ENCODE measurements at regions not wholly inside any gene's neighbourhood (a gene's known extent, or its start where the extent isn't known, plus 50 kb on each side); places are given as distances from the start of the nearest gene placed in this dataset.

GRCh38 chr7:69018200-69018599, 580.1 kb upstream of the AUTS2 start:
- no peak for DNase-seq
- no peaks in the 10 kb centered on the region for H3K4me1 ChIP-seq (ENCODE audit: control extremely low read depth in 1 of 4, control insufficient read depth in 4 of 4, insufficient read depth in 4 of 4, low read length in 3 of 4)
- POLR2A ChIA-PET: no interaction called here
- H3K4me3 ChIP-seq (ENCODE audit: control insufficient read depth in 1 of 7, extremely low read depth in 1 of 7, insufficient read depth in 4 of 7, low read depth in 2 of 7, low read length in 6 of 7): no peak overlapping the region
- WGBS (ENCODE audit: insufficient coverage): 33% methylated on average over 1 of the region's 3 CpGs
- CTCF ChIA-PET: no interaction called here
- no peak overlapping the region for H3K27ac ChIP-seq (ENCODE audit: insufficient read depth in 1 of 2, low read depth in 1 of 2, low read length in 2 of 2, poor library complexity in 1 of 2, severe bottlenecking in 2 of 2)
- peaks cover 0 to 7% (median 2%) of the 10 kb centered on the region in 5 experiments for H3K9me3 ChIP-seq (ENCODE audit: control extremely low read depth in 1 of 5, control insufficient read depth in 4 of 5, insufficient read depth in 2 of 5, low read depth in 1 of 5, low read length in 4 of 5)
- no peaks in the 10 kb centered on the region for H3K36me3 ChIP-seq (ENCODE audit: control insufficient read depth in 4 of 4, insufficient read depth in 4 of 4, low read length in 3 of 4)
- no peaks in the 10 kb centered on the region for H3K27me3 ChIP-seq (replicated peaks in 2 of 5; ENCODE audit: control insufficient read depth in 4 of 5, insufficient read depth in 5 of 5, low read length in 4 of 5)

- Histone ChIP-seq H3K27ac (ENCODE audit: insufficient read depth in 1 of 2, low read depth in 1 of 2, low read length in 2 of 2, poor library complexity in 1 of 2, severe bottlenecking in 2 of 2) (no peak overlapping the region), H3K36me3 (ENCODE audit: control insufficient read depth in 4 of 4, insufficient read depth in 4 of 4, low read length in 3 of 4) (no peaks in the 10 kb centered on the region), H3K9me3 (ENCODE audit: control extremely low read depth in 1 of 5, control insufficient read depth in 4 of 5, insufficient read depth in 2 of 5, low read depth in 1 of 5, low read length in 4 of 5) (peaks cover 0 to 7% (median 2%) of the 10 kb centered on the region in 5 experiments), H3K4me3 (ENCODE audit: control insufficient read depth in 1 of 7, extremely low read depth in 1 of 7, insufficient read depth in 4 of 7, low read depth in 2 of 7, low read length in 6 of 7) (no peak overlapping the region), H3K4me1 (ENCODE audit: control extremely low read depth in 1 of 4, control insufficient read depth in 4 of 4, insufficient read depth in 4 of 4, low read length in 3 of 4) (no peaks in the 10 kb centered on the region), H3K27me3 (replicated peaks in 2 of 5; ENCODE audit: control insufficient read depth in 4 of 5, insufficient read depth in 5 of 5, low read length in 4 of 5) (no peaks in the 10 kb centered on the region)
- ChIA-PET POLR2A (no interaction called here), CTCF (no interaction called here)
- DNase-seq: no peak
- WGBS (ENCODE audit: insufficient coverage): 58% methylated on average over 3 of the region's 3 CpGs
Measured at GRCh38 chr7:69019437-69019836, 578.8 kb upstream of the AUTS2 start.

GRCh38 chr7:69020536-69020935, 577.7 kb upstream of the AUTS2 start:
- Histone ChIP-seq H3K4me1 (ENCODE audit: control extremely low read depth in 1 of 4, control insufficient read depth in 4 of 4, insufficient read depth in 4 of 4, low read length in 3 of 4) (no peaks in the 10 kb centered on the region), H3K27ac (ENCODE audit: insufficient read depth in 1 of 2, low read depth in 1 of 2, low read length in 2 of 2, poor library complexity in 1 of 2, severe bottlenecking in 2 of 2) (no peak overlapping the region), H3K36me3 (ENCODE audit: control insufficient read depth in 4 of 4, insufficient read depth in 4 of 4, low read length in 3 of 4) (no peaks in the 10 kb centered on the region), H3K9me3 (ENCODE audit: control extremely low read depth in 1 of 5, control insufficient read depth in 4 of 5, insufficient read depth in 2 of 5, low read depth in 1 of 5, low read length in 4 of 5) (peaks cover 0 to 7% (median 2%) of the 10 kb centered on the region in 5 experiments), H3K4me3 (ENCODE audit: control insufficient read depth in 1 of 7, extremely low read depth in 1 of 7, insufficient read depth in 4 of 7, low read depth in 2 of 7, low read length in 6 of 7) (no peak overlapping the region), H3K27me3 (replicated peaks in 2 of 5; ENCODE audit: control insufficient read depth in 4 of 5, insufficient read depth in 5 of 5, low read length in 4 of 5) (no peaks in the 10 kb centered on the region)
- CTCF ChIA-PET: no interaction called here
- DNase-seq: no peak
- 100% methylated on average over 1 of the region's 3 CpGs for WGBS (ENCODE audit: insufficient coverage)
- POLR2A ChIA-PET: no interaction called here

GRCh38 chr7:69025249-69025648, 573.0 kb upstream of the AUTS2 start:
- Histone ChIP-seq H3K27ac (ENCODE audit: insufficient read depth in 1 of 2, low read depth in 1 of 2, low read length in 2 of 2, poor library complexity in 1 of 2, severe bottlenecking in 2 of 2) (no peak overlapping the region), H3K9me3 (ENCODE audit: control extremely low read depth in 1 of 5, control insufficient read depth in 4 of 5, insufficient read depth in 2 of 5, low read depth in 1 of 5, low read length in 4 of 5) (no peaks in the 10 kb centered on the region), H3K27me3 (replicated peaks in 2 of 5; ENCODE audit: control insufficient read depth in 4 of 5, insufficient read depth in 5 of 5, low read length in 4 of 5) (no peaks in the 10 kb centered on the region), H3K4me1 (ENCODE audit: control extremely low read depth in 1 of 4, control insufficient read depth in 4 of 4, insufficient read depth in 4 of 4, low read length in 3 of 4) (no peaks in the 10 kb centered on the region), H3K36me3 (ENCODE audit: control insufficient read depth in 4 of 4, insufficient read depth in 4 of 4, low read length in 3 of 4) (no peaks in the 10 kb centered on the region), H3K4me3 (ENCODE audit: control insufficient read depth in 1 of 7, extremely low read depth in 1 of 7, insufficient read depth in 4 of 7, low read depth in 2 of 7, low read length in 6 of 7) (no peak overlapping the region)
- WGBS (ENCODE audit: insufficient coverage): 31% methylated on average over 5 of the region's 5 CpGs
- no peak for DNase-seq
- CTCF ChIA-PET: no interaction called here
- POLR2A ChIA-PET: no interaction called here

- no peaks in the 10 kb centered on the region for H3K36me3 ChIP-seq (ENCODE audit: control insufficient read depth in 4 of 4, insufficient read depth in 4 of 4, low read length in 3 of 4)
Measured at GRCh38 chr7:69032848-69033247, 565.4 kb upstream of the AUTS2 start.

GRCh38 chr7:69035826-69036225, 562.4 kb upstream of the AUTS2 start:
- no peak for DNase-seq
- Histone ChIP-seq H3K4me1 (ENCODE audit: control extremely low read depth in 1 of 4, control insufficient read depth in 4 of 4, insufficient read depth in 4 of 4, low read length in 3 of 4) (no peaks in the 10 kb centered on the region), H3K36me3 (ENCODE audit: control insufficient read depth in 4 of 4, insufficient read depth in 4 of 4, low read length in 3 of 4) (no peaks in the 10 kb centered on the region), H3K4me3 (ENCODE audit: control insufficient read depth in 1 of 7, extremely low read depth in 1 of 7, insufficient read depth in 4 of 7, low read depth in 2 of 7, low read length in 6 of 7) (no peak overlapping the region), H3K27me3 (replicated peaks in 2 of 5; ENCODE audit: control insufficient read depth in 4 of 5, insufficient read depth in 5 of 5, low read length in 4 of 5) (no peaks in the 10 kb centered on the region), H3K27ac (ENCODE audit: insufficient read depth in 1 of 2, low read depth in 1 of 2, low read length in 2 of 2, poor library complexity in 1 of 2, severe bottlenecking in 2 of 2) (no peak overlapping the region), H3K9me3 (ENCODE audit: control extremely low read depth in 1 of 5, control insufficient read depth in 4 of 5, insufficient read depth in 2 of 5, low read depth in 1 of 5, low read length in 4 of 5) (peaks cover 0 to 1% (median 0%) of the 10 kb centered on the region in 5 experiments)
- WGBS (ENCODE audit: insufficient coverage): 86% methylated on average over 7 of the region's 7 CpGs
- ChIA-PET CTCF (no interaction called here), POLR2A (no interaction called here)

More at GRCh38 chr7:69032848-69033247, 565.4 kb upstream of the AUTS2 start:
- POLR2A ChIA-PET: no interaction called here
- CTCF ChIA-PET: no interaction called here
- Histone ChIP-seq H3K27me3 (replicated peaks in 2 of 5; ENCODE audit: control insufficient read depth in 4 of 5, insufficient read depth in 5 of 5, low read length in 4 of 5) (no peaks in the 10 kb centered on the region), H3K27ac (ENCODE audit: insufficient read depth in 1 of 2, low read depth in 1 of 2, low read length in 2 of 2, poor library complexity in 1 of 2, severe bottlenecking in 2 of 2) (no peak overlapping the region), H3K4me3 (ENCODE audit: control insufficient read depth in 1 of 7, extremely low read depth in 1 of 7, insufficient read depth in 4 of 7, low read depth in 2 of 7, low read length in 6 of 7) (no peak overlapping the region), H3K9me3 (ENCODE audit: control extremely low read depth in 1 of 5, control insufficient read depth in 4 of 5, insufficient read depth in 2 of 5, low read depth in 1 of 5, low read length in 4 of 5) (no peaks in the 10 kb centered on the region), H3K4me1 (ENCODE audit: control extremely low read depth in 1 of 4, control insufficient read depth in 4 of 4, insufficient read depth in 4 of 4, low read length in 3 of 4) (no peaks in the 10 kb centered on the region)
- 91% methylated on average over 4 of the region's 4 CpGs for WGBS (ENCODE audit: insufficient coverage)
- no peak for DNase-seq

- H3K4me1 ChIP-seq (ENCODE audit: control extremely low read depth in 1 of 4, control insufficient read depth in 4 of 4, insufficient read depth in 4 of 4, low read length in 3 of 4): no peaks in the 10 kb centered on the region
- H3K36me3 ChIP-seq (ENCODE audit: control insufficient read depth in 4 of 4, insufficient read depth in 4 of 4, low read length in 3 of 4): no peaks in the 10 kb centered on the region
- peaks cover 0 to 1% (median 0%) of the 10 kb centered on the region in 5 experiments for H3K9me3 ChIP-seq (ENCODE audit: control extremely low read depth in 1 of 5, control insufficient read depth in 4 of 5, insufficient read depth in 2 of 5, low read depth in 1 of 5, low read length in 4 of 5)
- H3K27me3 ChIP-seq (replicated peaks in 2 of 5; ENCODE audit: control insufficient read depth in 4 of 5, insufficient read depth in 5 of 5, low read length in 4 of 5): no peaks in the 10 kb centered on the region
- no peak overlapping the region for H3K4me3 ChIP-seq (ENCODE audit: control insufficient read depth in 1 of 7, extremely low read depth in 1 of 7, insufficient read depth in 4 of 7, low read depth in 2 of 7, low read length in 6 of 7)
- WGBS (ENCODE audit: insufficient coverage): 86% methylated on average over 2 of the region's 7 CpGs
- CTCF ChIA-PET: no interaction called here
- no peak for DNase-seq
- POLR2A ChIA-PET: interaction anchor here (0.6 kb wide), 1 partner anchor 19 kb away, joined by 3 read pairs; no protein-coding TSS in a partner anchor
- no peak overlapping the region for H3K27ac ChIP-seq (ENCODE audit: insufficient read depth in 1 of 2, low read depth in 1 of 2, low read length in 2 of 2, poor library complexity in 1 of 2, severe bottlenecking in 2 of 2)
Measured at GRCh38 chr7:69036301-69036700, 562.0 kb upstream of the AUTS2 start.
